GM21723 (cell line): ENCODE measurements at regions not wholly inside any gene's neighbourhood (a gene's known extent, or its start where the extent isn't known, plus 50 kb on each side); places are given as distances from the start of the nearest gene placed in this dataset.

Experiments
- ATAC-seq: cut with Tn5 transposase; IDR thresholded peaks from one replicate; pipeline ENCODE4 v1.9.1; 2021; ENCODE audit warnings: mild to moderate bottlenecking, moderate library complexity; ENCODE audit not compliant: unreplicated experiment

- no peak for ATAC-seq
Measured at GRCh38 chr4:159003420-159004253, 99.2 kb upstream of the RAPGEF2 start.

- ATAC-seq = no peak
Measured at GRCh38 chr4:159006202-159006601, 96.7 kb upstream of the RAPGEF2 start.

GRCh38 chr4:159008671-159009070, 94.2 kb upstream of the RAPGEF2 start:
- no peak for ATAC-seq

GRCh38 chr4:159009521-159009920, 93.4 kb upstream of the RAPGEF2 start:
- no peak for ATAC-seq

GRCh38 chr4:159010100-159010499, 92.8 kb upstream of the RAPGEF2 start:
- ATAC-seq = no peak

- ATAC-seq = no peak
Measured at GRCh38 chr4:159010563-159011260, 92.2 kb upstream of the RAPGEF2 start.

GRCh38 chr4:159012381-159012780, 90.5 kb upstream of the RAPGEF2 start:
- no peak for ATAC-seq

GRCh38 chr4:159013692-159014091, 89.2 kb upstream of the RAPGEF2 start:
- ATAC-seq = no peak

- no peak for ATAC-seq
Measured at GRCh38 chr4:159014859-159015258, 88.0 kb upstream of the RAPGEF2 start.

- ATAC-seq = no peak
Measured at GRCh38 chr4:159015841-159016240, 87.0 kb upstream of the RAPGEF2 start.

GRCh38 chr4:159016593-159017024, 86.3 kb upstream of the RAPGEF2 start:
- peak; percentile 52 for ATAC-seq

GRCh38 chr4:159017323-159018026, 85.4 kb upstream of the RAPGEF2 start:
- ATAC-seq = peak; percentile 44

- peak; percentile 92 for ATAC-seq
Measured at GRCh38 chr4:159018062-159018629, 84.7 kb upstream of the RAPGEF2 start.

GRCh38 chr4:159019356-159019755, 83.5 kb upstream of the RAPGEF2 start:
- ATAC-seq = no peak

- no peak for ATAC-seq
Measured at GRCh38 chr4:159021597-159022385, 81.1 kb upstream of the RAPGEF2 start.

GRCh38 chr4:159023741-159024140, 79.1 kb upstream of the RAPGEF2 start:
- ATAC-seq = no peak

GRCh38 chr4:159024266-159024665, 78.6 kb upstream of the RAPGEF2 start:
- no peak for ATAC-seq

GRCh38 chr4:159024828-159025227, 78.1 kb upstream of the RAPGEF2 start:
- ATAC-seq = no peak

- ATAC-seq = no peak
Measured at GRCh38 chr4:159026329-159026728, 76.5 kb upstream of the RAPGEF2 start.

- peak; percentile 75 for ATAC-seq
Measured at GRCh38 chr4:159027535-159027934, 75.3 kb upstream of the RAPGEF2 start.
